ENCODE measurements at regions not wholly inside any gene's neighbourhood (a gene's known extent, or its start where the extent isn't known, plus 50 kb on each side); places are given as distances from the start of the nearest gene placed in this dataset.

GRCh38 chr10:58066126-58066525 is 201.6 kb downstream of the IPMK start:
- Histone ChIP-seq H3K27me3 (ENCODE audit: insufficient read depth) (no peaks in the 10 kb centered on the region), H3K9me2 (ENCODE audit: insufficient read depth) (no peaks in the 10 kb centered on the region), H3K36me3 (ENCODE audit: insufficient read depth) (no peaks in the 10 kb centered on the region), H4K20me1 (replicated peaks; ENCODE audit: insufficient read depth) (no peaks in the 10 kb centered on the region), H2AFZ (peak overlapping the region; percentile 61; the same call in 1 of the 2 replicates), H3K79me2 (replicated peaks; ENCODE audit: insufficient read depth) (no peaks in the 10 kb centered on the region), H3K4me2 (no peak overlapping the region), H3K4me3 (no peak overlapping the region), H3F3A (replicated peaks; ENCODE audit: low read depth) (no peaks in the 10 kb centered on the region), H3K4me1 (ENCODE audit: insufficient read depth) (peaks cover 20% of the 10 kb centered on the region), H3K27ac (ENCODE audit: low read depth) (no peak overlapping the region)
- no peaks in the 10 kb centered on the region for H3K9me3 Mint-ChIP-seq
- no peak overlapping the region for H3K27ac Mint-ChIP-seq
- H3K27me3 Mint-ChIP-seq (ENCODE audit: insufficient read depth, low read depth, poor library complexity) = peaks cover 2% of the 10 kb centered on the region
- DNase-seq (ENCODE audit: low spot score) = no peak
- H3K4me3 Mint-ChIP-seq = no peak overlapping the region
- H3K36me3 Mint-ChIP-seq (ENCODE audit: low read depth) = peaks cover under 1% of the 10 kb centered on the region; the same call in 1 of the 3 replicates
- TF ChIP-seq ETS1 (IDR thresholded peaks at IDR 0.05) (no peak), ZNF114 (CRISPR knock-in tag; IDR thresholded peaks at IDR 0.05) (no peak), EZH2 (IDR thresholded peaks at IDR 0.05; ENCODE audit: low read depth, unreplicated experiment) (no peak)
- no peak for ATAC-seq
- H3K4me1 Mint-ChIP-seq = peaks cover 27% of the 10 kb centered on the region

GRCh38 chr10:58065529-58065815 is 202.2 kb downstream of the IPMK start:
- Mint-ChIP-seq H3K9me3 (no peaks in the 10 kb centered on the region), H3K27ac (peak overlapping the region; percentile 68; the same call in 1 of the 2 replicates), H3K27me3 (ENCODE audit: insufficient read depth, low read depth, poor library complexity) (peaks cover 2% of the 10 kb centered on the region), H3K36me3 (ENCODE audit: low read depth) (peaks cover 2% of the 10 kb centered on the region; the same call in 2 of the 3 replicates), H3K4me3 (no peak overlapping the region), H3K4me1 (peaks cover 26% of the 10 kb centered on the region)
- no peaks in the 10 kb centered on the region for H3K27me3 ChIP-seq (ENCODE audit: insufficient read depth)
- TF ChIP-seq STAT1 (IDR thresholded peaks at IDR 0.05; ENCODE audit: unreplicated experiment) (no peak), ETS1 (IDR thresholded peaks at IDR 0.05) (no peak), ZNF331 (CRISPR knock-in tag; IDR thresholded peaks at IDR 0.05; ENCODE audit: low read depth) (no peak), EZH2phosphoT487 (IDR thresholded peaks at IDR 0.05; ENCODE audit: unreplicated experiment) (no peak), NANOG (IDR thresholded peaks at IDR 0.05; ENCODE audit: borderline replicate concordance) (no peak), REST (IDR thresholded peaks at IDR 0.05; ENCODE audit: unreplicated experiment) (no peak)
- H3K36me3 ChIP-seq (ENCODE audit: insufficient read depth) = no peaks in the 10 kb centered on the region
- no peak overlapping the region for H3K4me3 ChIP-seq
- no peak overlapping the region for H3K4me2 ChIP-seq
- no peaks in the 10 kb centered on the region for H4K20me1 ChIP-seq (replicated peaks; ENCODE audit: insufficient read depth)
- H3K27ac ChIP-seq (ENCODE audit: low read depth) = no peak overlapping the region
- ATAC-seq (no peak), DNase-seq (ENCODE audit: low spot score) (no peak)
- H3F3A ChIP-seq (replicated peaks; ENCODE audit: low read depth) = no peaks in the 10 kb centered on the region
- no peaks in the 10 kb centered on the region for H3K79me2 ChIP-seq (replicated peaks; ENCODE audit: insufficient read depth)
- H3K9me2 ChIP-seq (ENCODE audit: insufficient read depth) = no peaks in the 10 kb centered on the region
- H3K4me1 ChIP-seq (ENCODE audit: insufficient read depth) = peaks cover 17% of the 10 kb centered on the region
- H2AFZ ChIP-seq = peak overlapping the region; percentile 61; the same call in 1 of the 2 replicates
